Globus pallidus (tissue), 1 donor: ENCODE measurements at regions not wholly inside any gene's neighbourhood (a gene's known extent, or its start where the extent isn't known, plus 50 kb on each side); places are given as distances from the start of the nearest gene placed in this dataset.
"Not testable (repeated sequence)": the region's sequence is repeated elsewhere in the genome, so short reads cannot be mapped to it uniquely, and the experiment has no call there.

ENCODE experiments used
- DNase-seq: peaks from one replicate; pipeline ENCODE4 v3.0.0-alpha.2; 2015; ENCODE audit warnings: low spot score

GRCh38 chr13:64077132-64077835 lies 2661.6 kb upstream of the PCDH20 start:
- not testable (repeated sequence) for DNase-seq

- no peak for DNase-seq
These were observed 2660.1 kb upstream of the PCDH20 start for GRCh38 chr13:64075543-64076271.

- no peak for DNase-seq
These were observed 2659.4 kb upstream of the PCDH20 start for GRCh38 chr13:64074971-64075474.

GRCh38 chr13:64073203-64073602 lies 2657.6 kb upstream of the PCDH20 start:
- no peak for DNase-seq

- no peak for DNase-seq
These were observed 2655.7 kb upstream of the PCDH20 start for GRCh38 chr13:64071352-64071751.

- no peak for DNase-seq
These were observed 2654.2 kb upstream of the PCDH20 start for GRCh38 chr13:64069892-64070291.

GRCh38 chr13:64066711-64067110 lies 2651.1 kb upstream of the PCDH20 start:
- no peak for DNase-seq

GRCh38 chr13:64061649-64062048 lies 2646.0 kb upstream of the PCDH20 start:
- no peak for DNase-seq

- DNase-seq = no peak
These were observed 2641.8 kb upstream of the PCDH20 start for GRCh38 chr13:64057372-64058020.

GRCh38 chr13:64054321-64054720 lies 2638.7 kb upstream of the PCDH20 start:
- DNase-seq = no peak

- no peak for DNase-seq
These were observed 2636.9 kb upstream of the PCDH20 start for GRCh38 chr13:64052521-64052920.

- no peak for DNase-seq
These were observed 2635.6 kb upstream of the PCDH20 start for GRCh38 chr13:64051278-64051677.

- DNase-seq = no peak
These were observed 2625.6 kb upstream of the PCDH20 start for GRCh38 chr13:64041296-64041695.

- DNase-seq = no peak
These were observed 2618.3 kb upstream of the PCDH20 start for GRCh38 chr13:64033921-64034320.

- DNase-seq = no peak
These were observed 2613.9 kb upstream of the PCDH20 start for GRCh38 chr13:64029343-64030093.

- no peak for DNase-seq
These were observed 2612.9 kb upstream of the PCDH20 start for GRCh38 chr13:64028551-64028950.

- DNase-seq = no peak
These were observed 2604.5 kb upstream of the PCDH20 start for GRCh38 chr13:64020126-64020525.

GRCh38 chr13:64007339-64007738 lies 2591.7 kb upstream of the PCDH20 start:
- DNase-seq = no peak

- no peak for DNase-seq
These were observed 2584.7 kb upstream of the PCDH20 start for GRCh38 chr13:64000321-64000720.

GRCh38 chr13:63999614-64000305 lies 2584.1 kb upstream of the PCDH20 start:
- no peak for DNase-seq

GRCh38 chr13:63983366-63983765 lies 2567.7 kb upstream of the PCDH20 start:
- DNase-seq = no peak

- DNase-seq = no peak
These were observed 2564.3 kb upstream of the PCDH20 start for GRCh38 chr13:63979951-63980350.
